PC-3 (cell line): ENCODE measurements at regions not wholly inside any gene's neighbourhood (a gene's known extent, or its start where the extent isn't known, plus 50 kb on each side); places are given as distances from the start of the nearest gene placed in this dataset.

ENCODE experiments used
- ATAC-seq: fragments of 200-7000 bp; cut with Tn5 transposase; 2 replicates; pipeline ENCODE4 v1.9.1; 2020; ENCODE audit warnings: mild to moderate bottlenecking, moderate library complexity
- BruUV-seq: library from RNA; stranded (reverse); fragments of 400-500 nt; replicated peaks from 2 replicates; lab custom pipeline; 2021; lab: Mats Ljungman, UMichigan
- CTCF ChIA-PET: fragments of 300-600 bp; sonication (Branson Sonifier 250); formaldehyde crosslinking; loops from one replicate; lab custom pipeline; 2022; ENCODE audit warnings: antibody characterized with exemption; lab: Charles Lee
- POLR2A ChIA-PET: fragments of 300-600 bp; sonication (Branson Sonifier 250); formaldehyde crosslinking; loops from one replicate; lab custom pipeline; 2022; ENCODE audit warnings: antibody characterized with exemption; ENCODE audit not compliant: unreplicated experiment; lab: Charles Lee
- DNase-seq: peaks from one replicate; pipeline ENCODE4 v3.0.0-alpha.2; 2015
- H2AFZ ChIP-seq: fragments of 300-600 bp; sonication (generic); 2 replicates; pipeline ENCODE4 v1.6.0; 2016; ENCODE audit warnings: antibody characterized with exemption, low read length
- H3F3A ChIP-seq: fragments of 300-600 bp; sonication (generic); one replicate; pipeline ENCODE4 v1.6.0; 2017; ENCODE audit warnings: antibody characterized with exemption, low read length, control low read depth, mild to moderate bottlenecking; ENCODE audit not compliant: unreplicated experiment
- H3K27ac ChIP-seq: fragments of 300-600 bp; sonication (generic); 2 replicates; pipeline ENCODE4 v1.5.1; 2016; ENCODE audit warnings: mild to moderate bottlenecking, low read length
- H3K27me3 ChIP-seq: fragments of 300-600 bp; sonication (generic); 2 replicates; pipeline ENCODE4 v1.6.1; 2016; ENCODE audit warnings: low read length, mixed read lengths
- H3K36me3 ChIP-seq: fragments of 300-600 bp; sonication (generic); 2 replicates; pipeline ENCODE4 v1.6.1; 2016; ENCODE audit warnings: low read depth, mixed run types, low read length, mixed read lengths
- H3K4me1 ChIP-seq: fragments of 300-600 bp; sonication (generic); 2 replicates; pipeline ENCODE4 v1.5.1; 2016; ENCODE audit warnings: low read length; ENCODE audit not compliant: insufficient read depth
- H3K4me2 ChIP-seq: fragments of 300-600 bp; sonication (generic); 2 replicates; pipeline ENCODE4 v1.6.0; 2016; ENCODE audit warnings: low read length
- H3K4me3 ChIP-seq: fragments of 300-600 bp; sonication (generic); 2 replicates; pipeline ENCODE4 v1.5.1; 2016; ENCODE audit warnings: mild to moderate bottlenecking, low read length, mixed read lengths
- H3K79me2 ChIP-seq: fragments of 300-600 bp; sonication (generic); 2 replicates; pipeline ENCODE4 v1.6.1; 2017; ENCODE audit warnings: low read length, mixed read lengths
- H3K9ac ChIP-seq: fragments of 300-600 bp; sonication (generic); 2 replicates; pipeline ENCODE4 v1.6.0; 2016; ENCODE audit warnings: mild to moderate bottlenecking, low read length
- H3K9me2 ChIP-seq: fragments of 300-600 bp; sonication (generic); replicated peaks from 2 replicates; pipeline ENCODE4 v1.6.1; 2016; ENCODE audit warnings: mixed run types, low read length, mixed read lengths
- H3K9me3 ChIP-seq: fragments of 300-600 bp; sonication (generic); 2 replicates; pipeline ENCODE4 v1.6.1; 2016; ENCODE audit warnings: low read length, mixed read lengths
- H4K20me1 ChIP-seq: fragments of 300-600 bp; sonication (generic); 2 replicates; pipeline ENCODE4 v1.6.1; 2016; ENCODE audit warnings: low read length, mixed read lengths
- CTCF ChIP-seq: fragments of 300-600 bp; sonication (generic); conservative IDR thresholded peaks from 2 replicates; pipeline ENCODE4 v1.5.1; 2017; ENCODE audit warnings: antibody characterized with exemption, low read depth, mild to moderate bottlenecking, low read length
- EZH2 ChIP-seq: fragments of 300-600 bp; sonication (generic); IDR thresholded peaks from one replicate; pipeline ENCODE4 v1.6.1; 2017; ENCODE audit warnings: antibody characterized with exemption, mild to moderate bottlenecking, low read length; ENCODE audit not compliant: unreplicated experiment
- EZH2phosphoT487 ChIP-seq: fragments of 300-600 bp; sonication (generic); IDR thresholded peaks from 2 replicates; pipeline ENCODE4 v1.6.1; 2018; ENCODE audit warnings: mild to moderate bottlenecking, antibody characterized with exemption, low read length, borderline replicate concordance
- intact Hi-C: fragments of 100-400 bp; cut with micrococcal nuclease; formaldehyde crosslinking; loops from 2 replicates; pipeline ENCODE4 v1.9.0; 2023

GRCh38 chr5:165538065-165538464 lies 2032.6 kb downstream of the MAT2B start:
- H3K27me3 ChIP-seq = no peaks in the 10 kb centered on the region
- intact Hi-C loops = no loop called here
- no peaks in the 10 kb centered on the region for H3K9me3 ChIP-seq
- ChIA-PET CTCF (no interaction called here), POLR2A (no interaction called here)
- no peak for DNase-seq
- no peak overlapping the region for H3K9ac ChIP-seq
- H3K79me2 ChIP-seq = no peaks in the 10 kb centered on the region
- no peaks in the 10 kb centered on the region for H4K20me1 ChIP-seq
- H3K36me3 ChIP-seq = no peaks in the 10 kb centered on the region
- H3F3A ChIP-seq = no peaks in the 10 kb centered on the region
- H3K4me2 ChIP-seq = no peak overlapping the region
- H3K4me3 ChIP-seq = no peak overlapping the region
- H3K4me1 ChIP-seq = no peaks in the 10 kb centered on the region
- no TSS peak for BruUV-seq
- H2AFZ ChIP-seq = no peak overlapping the region
- H3K27ac ChIP-seq = no peak overlapping the region
- H3K9me2 ChIP-seq = no peaks in the 10 kb centered on the region
- no peak for ATAC-seq
- TF ChIP-seq EZH2phosphoT487 (no peak), CTCF (no peak), EZH2 (no peak)

DNA sequence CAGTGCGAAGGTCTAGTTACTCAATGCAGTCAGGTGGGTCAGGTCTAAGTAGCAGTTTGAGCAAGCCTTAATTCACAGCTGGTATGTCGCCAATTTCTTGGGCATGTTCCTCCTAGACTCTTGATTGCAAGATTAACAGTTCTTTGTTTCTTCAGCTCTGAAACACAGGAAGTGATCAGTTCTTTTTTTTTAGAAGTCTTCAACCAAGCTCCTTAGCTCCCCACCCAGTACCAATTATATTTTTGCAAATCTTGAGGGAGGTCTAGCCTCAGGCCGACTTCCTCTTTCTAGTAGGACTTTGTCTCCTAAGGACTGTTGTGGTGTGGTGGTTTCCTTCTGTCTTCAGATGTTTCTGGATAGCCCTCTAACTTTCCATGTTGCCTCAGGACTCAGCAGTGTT lies 2054.2 kb downstream of the MAT2B start:
- TF ChIP-seq EZH2 = no peak
- TF ChIP-seq EZH2phosphoT487 = no peak
- no peak for TF ChIP-seq CTCF
- no peak overlapping the region for H3K9ac ChIP-seq
- CTCF ChIA-PET = no interaction called here
- no peaks in the 10 kb centered on the region for H3K4me1 ChIP-seq
- H3K79me2 ChIP-seq = no peaks in the 10 kb centered on the region
- intact Hi-C loops = no loop called here
- BruUV-seq = no TSS peak
- no peak overlapping the region for H2AFZ ChIP-seq
- POLR2A ChIA-PET = no interaction called here
- H4K20me1 ChIP-seq = no peaks in the 10 kb centered on the region
- H3K27me3 ChIP-seq = no peaks in the 10 kb centered on the region
- no peaks in the 10 kb centered on the region for H3F3A ChIP-seq
- H3K9me2 ChIP-seq = no peaks in the 10 kb centered on the region
- no peaks in the 10 kb centered on the region for H3K9me3 ChIP-seq
- no peak for ATAC-seq
- no peak overlapping the region for H3K4me3 ChIP-seq
- H3K36me3 ChIP-seq = no peaks in the 10 kb centered on the region
- no peak overlapping the region for H3K4me2 ChIP-seq
- DNase-seq = no peak
- no peak overlapping the region for H3K27ac ChIP-seq

DNA sequence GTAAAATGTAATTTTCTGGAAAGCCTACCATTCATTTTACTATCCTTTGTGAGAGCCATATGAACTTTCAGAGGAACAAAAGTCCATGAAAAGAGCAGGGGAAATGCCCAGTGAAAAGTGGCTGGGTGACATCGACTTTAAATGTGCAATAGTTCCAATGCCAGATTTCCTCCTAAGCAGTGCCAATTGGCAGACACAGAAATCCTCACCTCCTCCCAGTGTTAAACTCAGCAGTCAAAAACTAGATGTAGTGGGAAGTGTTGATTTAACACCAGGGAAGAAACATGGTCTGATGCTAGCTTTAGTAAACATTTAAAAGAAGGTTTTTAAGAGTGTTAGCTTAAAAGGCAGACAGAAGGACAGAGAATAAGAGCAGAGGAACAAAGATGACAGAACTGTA lies 2055.2 kb downstream of the MAT2B start:
- Histone ChIP-seq H3K36me3 (no peaks in the 10 kb centered on the region), H3K9ac (no peak overlapping the region), H3K27me3 (no peaks in the 10 kb centered on the region), H3K9me2 (no peaks in the 10 kb centered on the region), H2AFZ (no peak overlapping the region), H3K4me2 (no peak overlapping the region), H3K4me3 (no peak overlapping the region), H3F3A (no peaks in the 10 kb centered on the region), H3K27ac (no peak overlapping the region), H4K20me1 (no peaks in the 10 kb centered on the region), H3K79me2 (no peaks in the 10 kb centered on the region), H3K9me3 (no peaks in the 10 kb centered on the region), H3K4me1 (no peaks in the 10 kb centered on the region)
- ChIA-PET POLR2A (no interaction called here), CTCF (no interaction called here)
- no peak for TF ChIP-seq EZH2phosphoT487
- no peak for TF ChIP-seq CTCF
- TF ChIP-seq EZH2 = no peak
- ATAC-seq (no peak), DNase-seq (no peak)
- intact Hi-C loops = no loop called here
- no TSS peak for BruUV-seq
